Posterior cingulate gyrus (tissue), 11 donors: ENCODE measurements at regions not wholly inside any gene's neighbourhood (a gene's known extent, or its start where the extent isn't known, plus 50 kb on each side); places are given as distances from the start of the nearest gene placed in this dataset.
"Not testable (repeated sequence)": the region's sequence is repeated elsewhere in the genome, so short reads cannot be mapped to it uniquely, and the experiment has no call there.

Experiments
- DNase-seq, 10 donors: peaks; one replicate each; pipeline versions ENCODE4 v3.0.0 to v3.0.0-alpha.2; 2020 to 2021; ENCODE audit warnings: mixed read lengths in 3 of 10
- intact Hi-C: fragments of 100-400 bp; cut with DNase I; formaldehyde crosslinking; loops from one replicate; pipeline ENCODE4 v1.15.1; 2023

GRCh38 chr6:17013701-17014100 is 88.1 kb upstream of the STMND1 start:
- DNase-seq = no peak
- intact Hi-C loops = no loop called here

DNA sequence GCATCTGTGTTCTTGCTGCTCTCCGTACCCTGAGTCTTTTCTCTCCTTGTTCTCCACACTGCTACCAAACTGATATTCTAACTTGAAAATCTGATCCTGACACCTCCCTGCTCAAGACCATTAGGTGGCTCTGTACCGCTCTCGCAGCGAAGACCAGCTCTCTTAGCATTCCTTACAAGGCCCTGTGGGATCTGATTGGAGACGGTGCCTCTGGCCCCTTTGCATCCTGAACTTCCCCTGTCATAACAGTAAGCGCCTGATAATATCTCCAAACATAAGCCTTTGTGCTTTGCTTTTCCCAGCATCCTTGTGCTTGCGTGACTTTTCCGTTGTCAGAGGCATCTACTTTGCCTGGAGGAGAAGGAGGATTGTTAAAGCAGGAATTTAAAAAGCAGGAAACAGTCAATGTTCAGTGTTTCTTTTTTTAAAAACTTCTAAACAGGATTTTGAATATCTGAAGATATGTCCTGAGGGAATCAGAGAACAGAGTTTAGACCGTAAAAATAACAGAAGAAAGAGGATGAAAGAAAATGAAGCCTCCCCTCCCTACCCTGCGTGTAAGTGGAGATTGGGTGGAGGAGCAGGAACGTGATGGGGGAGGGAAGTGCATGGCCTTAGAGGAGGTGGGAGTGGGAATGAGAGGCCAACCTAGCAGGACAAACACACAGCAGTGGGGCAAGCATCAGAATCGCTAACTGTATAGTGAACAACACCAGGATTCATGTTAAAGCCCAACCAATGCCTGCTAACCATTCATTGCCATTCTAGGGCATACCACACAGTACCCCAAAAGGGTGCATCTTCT is 89.2 kb upstream of the STMND1 start:
- peak in 8 of 10 donors; percentile 20 to 92 (median 44) for DNase-seq
- intact Hi-C loops = no loop called here

- no peak for DNase-seq
- intact Hi-C loops = no loop called here
Observed at GRCh38 chr6:17011985-17012384, 89.9 kb upstream of the STMND1 start.

- DNase-seq = no peak
- intact Hi-C loops = no loop called here
Observed at GRCh38 chr6:17007749-17008148, 94.1 kb upstream of the STMND1 start.

DNA sequence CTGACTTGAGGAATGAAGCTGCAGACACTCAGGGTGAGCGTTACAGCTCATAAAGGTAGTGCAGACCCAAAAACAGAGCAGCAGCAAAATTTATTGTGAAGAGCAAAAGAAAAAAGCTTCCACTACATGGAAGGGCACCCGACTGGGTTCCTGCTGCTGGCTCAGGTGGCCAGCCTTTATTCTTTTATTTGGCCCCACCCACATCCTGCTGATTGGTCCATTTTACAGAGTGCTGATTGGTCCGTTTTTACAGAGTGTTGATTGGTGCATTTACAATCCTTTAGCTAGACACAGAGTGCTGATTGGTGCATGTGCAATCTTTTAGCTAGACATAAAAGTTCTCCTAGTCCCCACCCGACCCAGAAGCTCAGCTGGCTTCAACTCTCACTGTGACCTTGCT is 95.3 kb upstream of the STMND1 start:
- intact Hi-C loops = no loop called here
- DNase-seq = no peak

- DNase-seq = no peak
- intact Hi-C loops = no loop called here
Observed at GRCh38 chr6:17004269-17004668, 97.6 kb upstream of the STMND1 start.

GRCh38 chr6:17002123-17002522 is 99.7 kb upstream of the STMND1 start:
- DNase-seq = no peak
- intact Hi-C loops = no loop called here

DNA sequence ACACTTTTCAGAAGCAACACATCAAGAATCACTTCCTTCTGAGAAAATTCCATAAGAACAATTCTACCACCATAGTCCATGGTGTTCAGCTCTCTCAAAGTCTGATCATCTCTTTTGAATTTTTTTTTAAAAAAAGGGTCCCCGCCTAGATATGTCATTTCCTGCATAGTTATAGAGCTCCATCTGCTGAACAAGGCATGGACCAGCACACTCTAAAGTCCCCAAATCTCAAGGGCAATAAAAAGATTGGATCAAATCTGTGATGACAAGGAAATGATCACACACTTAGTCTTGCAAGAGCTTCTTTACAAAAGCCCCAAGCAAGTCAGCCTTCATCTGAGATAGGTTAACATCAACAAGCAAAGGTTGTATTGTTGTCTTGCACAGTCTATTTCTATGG is 100.7 kb upstream of the STMND1 start:
- intact Hi-C loops = no loop called here
- DNase-seq = no peak

- intact Hi-C loops = no loop called here
- DNase-seq = no peak
Observed at GRCh38 chr6:16999491-17000436, 102.1 kb upstream of the STMND1 start.

DNA sequence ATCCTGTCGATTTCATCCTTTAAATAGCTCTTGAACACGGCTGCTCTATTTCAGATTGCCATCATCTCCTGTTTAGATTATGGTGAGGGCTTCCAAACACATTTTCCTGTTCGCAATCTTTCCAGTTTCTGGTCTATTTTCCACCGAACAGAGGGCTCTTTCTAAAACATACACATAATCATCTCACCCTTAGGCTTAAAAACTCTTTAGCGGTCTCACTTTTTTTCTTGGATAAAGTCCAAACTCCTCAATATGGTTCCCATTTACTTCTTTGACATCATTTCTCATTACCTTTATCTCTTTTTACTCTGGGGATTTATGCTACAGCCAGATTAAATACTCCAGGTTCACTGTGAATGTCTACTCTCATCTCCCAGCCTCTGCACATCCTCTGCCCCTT is 103.4 kb upstream of the STMND1 start:
- DNase-seq = no peak
- intact Hi-C loops = no loop called here

- intact Hi-C loops = no loop called here
- DNase-seq = no peak
Observed at GRCh38 chr6:16995511-16996250, 106.2 kb upstream of the STMND1 start.

GRCh38 chr6:16993396-16993795 is 108.5 kb upstream of the STMND1 start:
- no peak for DNase-seq
- intact Hi-C loops = no loop called here

DNA sequence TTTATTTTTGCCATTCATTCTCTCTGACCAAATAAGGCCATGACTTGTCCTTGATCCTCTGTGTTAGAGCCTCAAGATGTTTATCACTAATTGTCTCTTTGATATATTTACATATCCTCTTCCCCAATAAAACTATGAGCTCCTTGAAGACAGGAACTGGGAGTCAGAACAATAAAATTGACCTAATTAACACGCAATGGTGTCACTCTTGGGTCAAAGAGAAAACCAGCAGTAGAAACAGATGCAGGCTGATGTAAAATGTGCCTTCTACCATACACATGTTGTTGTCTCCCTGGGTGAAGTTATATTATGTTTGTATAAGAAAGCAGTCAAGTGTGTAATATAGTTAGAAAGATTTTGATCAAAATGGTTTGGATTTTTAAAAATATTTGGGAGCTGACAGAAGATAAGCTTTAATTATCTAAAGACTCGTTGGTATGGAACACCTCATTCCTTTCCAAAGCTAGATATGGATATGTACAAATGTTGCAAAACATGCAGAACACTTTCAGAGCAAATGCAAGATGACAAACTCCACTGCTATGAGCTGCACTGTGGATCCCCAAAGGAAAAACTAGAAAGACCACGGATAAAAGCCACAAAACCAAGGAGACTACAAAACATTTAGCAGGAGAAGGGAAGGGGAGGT is 109.7 kb upstream of the STMND1 start:
- intact Hi-C loops = no loop called here

GRCh38 chr6:16989976-16990375 is 111.9 kb upstream of the STMND1 start:
- DNase-seq, intact Hi-C loops: not testable (repeated sequence)

More for the DNA sequence above, 109.7 kb upstream of the STMND1 start:
- no peak for DNase-seq

- no peak for DNase-seq
- intact Hi-C loops = no loop called here
Observed at GRCh38 chr6:16989382-16989781, 112.5 kb upstream of the STMND1 start.

- no peak for DNase-seq
- intact Hi-C loops = no loop called here
Observed at GRCh38 chr6:16987996-16988395, 113.9 kb upstream of the STMND1 start.

GRCh38 chr6:16985513-16986284 is 116.2 kb upstream of the STMND1 start:
- intact Hi-C loops = no loop called here

DNA sequence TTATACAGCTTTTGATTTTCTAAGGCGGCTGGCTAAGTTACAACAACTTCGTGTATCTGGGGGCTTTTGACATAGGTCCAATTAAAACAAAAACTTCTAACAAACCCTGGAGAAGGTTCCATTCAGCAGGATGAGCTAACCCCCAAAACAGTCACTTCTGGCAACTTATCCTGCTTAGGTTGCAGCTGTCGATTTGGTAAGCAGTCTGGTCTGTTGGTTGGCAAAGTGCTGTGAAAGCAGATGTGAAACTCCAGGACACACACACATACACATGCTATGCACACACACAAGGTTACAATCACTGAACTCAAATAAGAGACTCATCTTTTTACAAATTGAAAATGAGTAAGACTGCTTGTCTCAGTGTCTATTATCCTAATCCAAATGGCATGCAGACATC is 119.0 kb upstream of the STMND1 start:
- intact Hi-C loops = no loop called here
- no peak for DNase-seq

More at GRCh38 chr6:16985513-16986284, 116.2 kb upstream of the STMND1 start:
- DNase-seq = no peak

- DNase-seq = no peak
- intact Hi-C loops = no loop called here
Observed at GRCh38 chr6:16979677-16980370, 122.0 kb upstream of the STMND1 start.
